ENCODE measurements at regions not wholly inside any gene's neighbourhood (a gene's known extent, or its start where the extent isn't known, plus 50 kb on each side); places are given as distances from the start of the nearest gene placed in this dataset.

- no peak for ATAC-seq
Measured at GRCh38 chr12:104823985-104824461, 134.1 kb downstream of the SLC41A2 start.

GRCh38 chr12:104822941-104823340, 135.1 kb downstream of the SLC41A2 start:
- ATAC-seq (no peak), DNase-seq (ENCODE audit: low read depth, low spot score) (no peak)
- Histone ChIP-seq H3K4me3 (ENCODE audit: low read depth in 2 of 2, low read length in 2 of 2) (no peak overlapping the region), H3K27ac (ENCODE audit: low read length) (no peak overlapping the region), H3K27me3 (ENCODE audit: control insufficient read depth, insufficient read depth, low read length) (no peaks in the 10 kb centered on the region), H3K4me1 (ENCODE audit: control insufficient read depth, insufficient read depth, low read length) (no peaks in the 10 kb centered on the region), H3K9me3 (ENCODE audit: control insufficient read depth, insufficient read depth, low read depth, low read length) (no peaks in the 10 kb centered on the region), H3K36me3 (ENCODE audit: control insufficient read depth, insufficient read depth, low read length) (no peaks in the 10 kb centered on the region)
- no peak for TF ChIP-seq CTCF (IDR thresholded peaks at IDR 0.05)
- TF ChIP-seq TCF7L2 (IDR thresholded peaks at IDR 0.05; ENCODE audit: low read depth, low read length): no peak
- no peak for TF ChIP-seq SIN3A (IDR thresholded peaks at IDR 0.05; ENCODE audit: borderline replicate concordance, insufficient read depth, low read depth, low read length)
- no peak for TF ChIP-seq POLR2AphosphoS5 (IDR thresholded peaks at IDR 0.05; ENCODE audit: low read depth, low read length)
- CTCF ChIA-PET: interaction anchor here (0.7 kb wide), 1 partner anchor 191 kb away, joined by 3 read pairs; no protein-coding TSS in a partner anchor
- no TSS peak for BruUV-seq (replicated peaks)
- in situ Hi-C loops (cut with HindIII; ENCODE audit: low pct_unique_long_range_greater_than_20kb, low sequenced_read_pairs): no loop called here
- intact Hi-C loops (cut with micrococcal nuclease; ENCODE audit: unreplicated experiment): no loop called here
- POLR2A ChIA-PET: no interaction called here

More at GRCh38 chr12:104823985-104824461, 134.1 kb downstream of the SLC41A2 start:
- no peak for DNase-seq (ENCODE audit: low read depth, low spot score)
- BruUV-seq (replicated peaks): no TSS peak
- ChIA-PET CTCF (no interaction called here), POLR2A (no interaction called here)
- Histone ChIP-seq H3K4me1 (ENCODE audit: control insufficient read depth, insufficient read depth, low read length) (no peaks in the 10 kb centered on the region), H3K27me3 (ENCODE audit: control insufficient read depth, insufficient read depth, low read length) (no peaks in the 10 kb centered on the region), H3K27ac (ENCODE audit: low read length) (no peak overlapping the region), H3K4me3 (ENCODE audit: low read depth in 2 of 2, low read length in 2 of 2) (no peak overlapping the region), H3K9me3 (ENCODE audit: control insufficient read depth, insufficient read depth, low read depth, low read length) (no peaks in the 10 kb centered on the region), H3K36me3 (ENCODE audit: control insufficient read depth, insufficient read depth, low read length) (no peaks in the 10 kb centered on the region)
- in situ Hi-C loops (cut with HindIII; ENCODE audit: low pct_unique_long_range_greater_than_20kb, low sequenced_read_pairs): no loop called here
- no peak for TF ChIP-seq CTCF (IDR thresholded peaks at IDR 0.05)
- TF ChIP-seq REST (IDR thresholded peaks at IDR 0.05; ENCODE audit: insufficient read depth in 1 of 2, low read depth in 2 of 2, low read length in 1 of 2): no peak
- no peak for TF ChIP-seq POLR2AphosphoS5 (IDR thresholded peaks at IDR 0.05; ENCODE audit: low read depth, low read length)
- no peak for TF ChIP-seq TCF7L2 (IDR thresholded peaks at IDR 0.05; ENCODE audit: low read depth, low read length)
- no peak for TF ChIP-seq SIN3A (IDR thresholded peaks at IDR 0.05; ENCODE audit: borderline replicate concordance, insufficient read depth, low read depth, low read length)
- intact Hi-C loops (cut with micrococcal nuclease; ENCODE audit: unreplicated experiment): no loop called here
